ENCODE measurements at regions not wholly inside any gene's neighbourhood (a gene's known extent, or its start where the extent isn't known, plus 50 kb on each side); places are given as distances from the start of the nearest gene placed in this dataset.

GRCh38 chr12:24643120-24644119 lies 305.5 kb downstream of the BCAT1 start:
- TF ChIP-seq, protein P1, sequence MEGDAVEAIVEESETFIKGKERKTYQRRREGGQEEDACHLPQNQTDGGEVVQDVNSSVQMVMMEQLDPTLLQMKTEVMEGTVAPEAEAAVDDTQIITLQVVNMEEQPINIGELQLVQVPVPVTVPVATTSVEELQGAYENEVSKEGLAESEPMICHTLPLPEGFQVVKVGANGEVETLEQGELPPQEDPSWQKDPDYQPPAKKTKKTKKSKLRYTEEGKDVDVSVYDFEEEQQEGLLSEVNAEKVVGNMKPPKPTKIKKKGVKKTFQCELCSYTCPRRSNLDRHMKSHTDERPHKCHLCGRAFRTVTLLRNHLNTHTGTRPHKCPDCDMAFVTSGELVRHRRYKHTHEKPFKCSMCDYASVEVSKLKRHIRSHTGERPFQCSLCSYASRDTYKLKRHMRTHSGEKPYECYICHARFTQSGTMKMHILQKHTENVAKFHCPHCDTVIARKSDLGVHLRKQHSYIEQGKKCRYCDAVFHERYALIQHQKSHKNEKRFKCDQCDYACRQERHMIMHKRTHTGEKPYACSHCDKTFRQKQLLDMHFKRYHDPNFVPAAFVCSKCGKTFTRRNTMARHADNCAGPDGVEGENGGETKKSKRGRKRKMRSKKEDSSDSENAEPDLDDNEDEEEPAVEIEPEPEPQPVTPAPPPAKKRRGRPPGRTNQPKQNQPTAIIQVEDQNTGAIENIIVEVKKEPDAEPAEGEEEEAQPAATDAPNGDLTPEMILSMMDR (conservative IDR thresholded peaks at IDR 0.05; ENCODE audit: low read depth, low read length), result no peak
- TF ChIP-seq BHLHE40 (IDR thresholded peaks at IDR 0.05; ENCODE audit: low read depth, low read length) (no peak), FOS (IDR thresholded peaks at IDR 0.05; ENCODE audit: low read depth, low read length) (no peak)

Data from IMR-90 (cell line).